HEK293 (cell line): ENCODE measurements at regions not wholly inside any gene's neighbourhood (a gene's known extent, or its start where the extent isn't known, plus 50 kb on each side); places are given as distances from the start of the nearest gene placed in this dataset.
"Not testable (repeated sequence)": the region's sequence is repeated elsewhere in the genome, so short reads cannot be mapped to it uniquely, and the experiment has no call there.

Experiments
- CTCF ChIA-PET: fragments of 350-600 bp; formaldehyde crosslinking; extraction: SDS; loops from one replicate; lab custom pipeline; 2021; ENCODE audit warnings: antibody characterized with exemption; lab: Yijun Ruan, JAX
- POLR2A ChIA-PET: fragments of 300-600 bp; formaldehyde crosslinking; extraction: SDS; loops from one replicate; lab custom pipeline; 2020; ENCODE audit warnings: antibody characterized with exemption, inconsistent platforms; lab: Yijun Ruan, JAX
- H3K27ac ChIP-seq: fragments of 200-500 bp; sonication (Bioruptor generic); 2 replicates; pipeline ENCODE4 v1.5.1; 2014; ENCODE audit warnings: low read depth, low read length, control low read depth, inconsistent platforms; ENCODE audit errors: extremely low read depth
- H3K36me3 ChIP-seq, 2 experiments: fragments of 200-500 bp in 1 of 2; sonication (Bioruptor generic) in 1 of 2; 1 replicate in 1 of 2; 2 replicates in 1 of 2; pipeline ENCODE4 v1.5.1; 2014 to 2017; ENCODE audit warnings: inconsistent platforms in 2 of 2, low read length in 2 of 2; ENCODE audit not compliant: control insufficient read depth in 2 of 2, insufficient read depth in 1 of 2
- H3K4me1 ChIP-seq: fragments of 200-500 bp; sonication (Bioruptor generic); 2 replicates; pipeline ENCODE4 v1.5.1; 2014; ENCODE audit warnings: mild to moderate bottlenecking, low read length, inconsistent platforms; ENCODE audit not compliant: control insufficient read depth, insufficient read depth
- H3K4me3 ChIP-seq: 2 replicates; pipeline ENCODE4 v1.5.1; 2011; ENCODE audit warnings: low read depth, mild to moderate bottlenecking, control low read depth, low read length, moderate library complexity
- H3K9me3 ChIP-seq: fragments of 200-500 bp; sonication (Bioruptor generic); 2 replicates; pipeline ENCODE4 v1.5.1; 2014; ENCODE audit warnings: low read depth, low read length, inconsistent platforms; ENCODE audit not compliant: control insufficient read depth, insufficient read depth
- BCL11B ChIP-seq: fragments of 450-650 bp; formaldehyde crosslinking; IDR thresholded peaks from 2 replicates; pipeline ENCODE4 v1.5.1; 2016; ENCODE audit warnings: low read depth, missing biosample characterization, missing genetic modification characterization
- GLI4 ChIP-seq: fragments of 450-650 bp; formaldehyde crosslinking; IDR thresholded peaks from 2 replicates; pipeline ENCODE4 v1.5.1; 2016; ENCODE audit warnings: missing biosample characterization, missing genetic modification characterization
- KLF9 ChIP-seq: fragments of 450-650 bp; formaldehyde crosslinking; IDR thresholded peaks from 2 replicates; pipeline ENCODE4 v1.5.1; 2016; ENCODE audit warnings: missing biosample characterization, missing genetic modification characterization, low read depth
- PRDM6 ChIP-seq: fragments of 450-650 bp; formaldehyde crosslinking; IDR thresholded peaks from 2 replicates; pipeline ENCODE4 v1.5.1; 2017; ENCODE audit warnings: missing biosample characterization, missing genetic modification characterization
- REPIN1 ChIP-seq: fragments of 450-650 bp; formaldehyde crosslinking; IDR thresholded peaks from 2 replicates; pipeline ENCODE4 v1.5.1; 2017; ENCODE audit warnings: missing biosample characterization, missing genetic modification characterization, low read depth
- SCRT1 ChIP-seq: fragments of 450-650 bp; formaldehyde crosslinking; IDR thresholded peaks from 2 replicates; pipeline ENCODE4 v1.5.1; 2016; ENCODE audit warnings: missing biosample characterization, missing genetic modification characterization, borderline replicate concordance
- ZBTB21 ChIP-seq: fragments of 450-650 bp; formaldehyde crosslinking; IDR thresholded peaks from 2 replicates; pipeline ENCODE4 v1.5.1; 2017; ENCODE audit warnings: missing biosample characterization, missing genetic modification characterization
- ZNF121 ChIP-seq: fragments of 450-650 bp; formaldehyde crosslinking; IDR thresholded peaks from 2 replicates; pipeline ENCODE4 v1.5.1; 2016; ENCODE audit warnings: missing biosample characterization, missing genetic modification characterization
- ZNF239 ChIP-seq: fragments of 450-650 bp; formaldehyde crosslinking; IDR thresholded peaks from 2 replicates; pipeline ENCODE4 v1.5.1; 2016; ENCODE audit warnings: missing biosample characterization, missing genetic modification characterization
- ZNF350 ChIP-seq: fragments of 450-650 bp; formaldehyde crosslinking; IDR thresholded peaks from 2 replicates; pipeline ENCODE4 v1.5.0; 2017; ENCODE audit warnings: missing biosample characterization, mild to moderate bottlenecking, missing genetic modification characterization
- ZNF391 ChIP-seq: fragments of 450-650 bp; formaldehyde crosslinking; IDR thresholded peaks from 2 replicates; pipeline ENCODE4 v1.5.1; 2016; ENCODE audit warnings: low read depth, missing biosample characterization, missing genetic modification characterization, borderline replicate concordance
- ZNF449 ChIP-seq: fragments of 450-650 bp; formaldehyde crosslinking; IDR thresholded peaks from 2 replicates; pipeline ENCODE4 v1.5.1; 2017; ENCODE audit warnings: missing biosample characterization, mild to moderate bottlenecking, missing genetic modification characterization, moderate library complexity
- ZNF529 ChIP-seq: fragments of 450-650 bp; formaldehyde crosslinking; IDR thresholded peaks from 2 replicates; pipeline ENCODE4 v1.5.1; 2017; ENCODE audit warnings: missing genetic modification characterization, missing biosample characterization; ENCODE audit not compliant: insufficient replicate concordance
- ZNF596 ChIP-seq: fragments of 450-650 bp; IDR thresholded peaks from 2 replicates; pipeline ENCODE4 v1.5.0; 2018; ENCODE audit warnings: missing biosample characterization, mild to moderate bottlenecking, missing genetic modification characterization, moderate library complexity
- ZNF664 ChIP-seq: fragments of 450-650 bp; formaldehyde crosslinking; IDR thresholded peaks from 2 replicates; pipeline ENCODE4 v1.5.1; 2016; ENCODE audit warnings: missing biosample characterization, missing genetic modification characterization
- ZNF747 ChIP-seq: fragments of 450-650 bp; formaldehyde crosslinking; IDR thresholded peaks from 2 replicates; pipeline ENCODE4 v1.5.1; 2016; ENCODE audit warnings: missing biosample characterization, missing genetic modification characterization
- ZSCAN16 ChIP-seq: fragments of 450-650 bp; formaldehyde crosslinking; IDR thresholded peaks from 2 replicates; pipeline ENCODE4 v1.5.1; 2016; ENCODE audit warnings: missing biosample characterization, missing genetic modification characterization
- TF ChIP-seq, protein P1 (sequence below): fragments of 450-650 bp; formaldehyde crosslinking; IDR thresholded peaks from 2 replicates; pipeline ENCODE4 v1.5.1; 2016; ENCODE audit warnings: missing biosample characterization, missing genetic modification characterization

- Histone ChIP-seq H3K9me3 (no peaks in the 10 kb centered on the region), H3K27ac (no peak overlapping the region), H3K36me3 (no peaks in the 10 kb centered on the region), H3K4me3 (no peak overlapping the region), H3K4me1 (no peaks in the 10 kb centered on the region)
- TF ChIP-seq GLI4, result no peak
- ChIA-PET POLR2A (no interaction called here), CTCF (no interaction called here)
These were observed 295.0 kb upstream of the NCAM1 start for GRCh38 chr11:112666253-112666652.

DNA sequence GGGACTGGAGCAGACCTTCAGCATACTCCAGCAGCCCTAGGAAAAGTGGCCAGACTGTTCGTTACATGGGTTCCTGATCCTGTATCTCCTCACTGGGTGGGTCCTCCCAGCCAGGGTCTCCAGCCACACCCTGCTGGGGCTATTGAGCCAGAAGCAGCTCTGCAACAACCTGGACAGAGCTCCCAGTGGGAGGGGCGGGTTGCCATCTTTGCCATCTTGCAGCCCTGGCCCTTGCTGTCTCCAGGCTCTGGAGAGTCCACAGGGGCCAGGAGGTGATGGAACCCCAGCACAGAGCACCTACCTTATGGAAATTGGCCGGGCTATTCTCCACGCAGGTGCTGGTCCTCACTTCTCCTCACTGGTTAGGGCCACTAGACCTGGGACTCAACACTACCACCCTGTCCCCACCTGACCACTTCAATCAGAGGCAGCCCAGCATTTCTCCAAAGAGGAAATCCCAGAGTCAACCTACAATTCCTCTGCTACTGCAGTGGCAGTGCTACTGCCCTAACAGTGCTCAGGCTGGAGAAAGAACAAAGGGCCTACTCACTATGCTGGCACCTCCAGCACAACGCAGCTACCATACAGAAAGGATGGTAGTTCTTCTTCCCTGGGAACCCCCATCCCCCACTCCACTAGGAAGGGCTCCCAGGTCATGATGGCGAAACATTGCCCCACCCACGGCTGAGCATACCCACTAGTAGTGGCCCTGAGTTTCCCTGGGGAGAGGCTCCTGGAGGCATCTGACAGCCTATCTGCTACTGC is 290.2 kb upstream of the NCAM1 start:
- no peak overlapping the region for H3K4me3 ChIP-seq
- no peaks in the 10 kb centered on the region for H3K9me3 ChIP-seq
- CTCF ChIA-PET, result interaction anchor here (1.1 kb wide), 1 partner anchor 14 kb away, joined by 3 read pairs; no protein-coding TSS in a partner anchor
- POLR2A ChIA-PET, result no interaction called here
- H3K36me3 ChIP-seq, result no peaks in the 10 kb centered on the region
- H3K27ac ChIP-seq, result no peak overlapping the region
- TF ChIP-seq PRDM6 (tag by site-specific recombination) (no peak), ZNF239 (tag by site-specific recombination) (no peak), ZBTB21 (no peak), ZNF350 (tag by site-specific recombination) (no peak), REPIN1 (tag by site-specific recombination) (no peak), ZNF664 (tag by site-specific recombination) (no peak), BCL11B (no peak), ZNF391 (tag by site-specific recombination) (no peak), ZNF596 (tag by site-specific recombination) (no peak), ZSCAN16 (no peak), SCRT1 (tag by site-specific recombination) (no peak), ZNF121 (tag by site-specific recombination) (no peak), ZNF449 (tag by site-specific recombination) (no peak), ZNF747 (tag by site-specific recombination) (no peak), KLF9 (tag by site-specific recombination) (no peak), ZNF529 (no peak)
- TF ChIP-seq, protein P1, sequence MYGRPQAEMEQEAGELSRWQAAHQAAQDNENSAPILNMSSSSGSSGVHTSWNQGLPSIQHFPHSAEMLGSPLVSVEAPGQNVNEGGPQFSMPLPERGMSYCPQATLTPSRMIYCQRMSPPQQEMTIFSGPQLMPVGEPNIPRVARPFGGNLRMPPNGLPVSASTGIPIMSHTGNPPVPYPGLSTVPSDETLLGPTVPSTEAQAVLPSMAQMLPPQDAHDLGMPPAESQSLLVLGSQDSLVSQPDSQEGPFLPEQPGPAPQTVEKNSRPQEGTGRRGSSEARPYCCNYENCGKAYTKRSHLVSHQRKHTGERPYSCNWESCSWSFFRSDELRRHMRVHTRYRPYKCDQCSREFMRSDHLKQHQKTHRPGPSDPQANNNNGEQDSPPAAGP (tag by site-specific recombination), result no peak
- no peaks in the 10 kb centered on the region for H3K4me1 ChIP-seq

DNA sequence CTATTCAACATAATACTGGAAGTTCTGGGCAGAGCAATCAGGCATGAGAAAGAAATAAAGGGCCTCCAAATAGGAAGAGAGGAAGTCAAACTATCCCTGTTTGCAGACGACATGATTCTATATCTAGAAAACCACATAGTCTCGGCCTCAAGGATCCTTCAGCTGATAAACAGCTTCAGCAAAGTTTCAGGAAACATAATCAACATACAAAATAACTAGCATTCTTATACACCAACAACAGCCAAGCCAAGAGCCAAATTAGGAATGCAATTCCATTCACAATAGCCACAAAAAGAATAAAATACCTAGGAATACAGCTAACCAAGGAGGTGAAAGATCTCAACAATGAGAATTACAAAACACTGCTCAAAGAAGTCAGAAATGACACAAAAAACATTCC is 287.8 kb upstream of the NCAM1 start:
- H3K4me1 ChIP-seq, H3K36me3 ChIP-seq, H3K27ac ChIP-seq, POLR2A ChIA-PET, H3K4me3 ChIP-seq, H3K9me3 ChIP-seq: not testable (repeated sequence)
- CTCF ChIA-PET, result interaction anchor here (0.5 kb wide), 1 partner anchor 394 kb away, joined by 3 read pairs; no protein-coding TSS in a partner anchor
